ENCODE measurements at regions not wholly inside any gene's neighbourhood (a gene's known extent, or its start where the extent isn't known, plus 50 kb on each side); places are given as distances from the start of the nearest gene placed in this dataset.

DNA sequence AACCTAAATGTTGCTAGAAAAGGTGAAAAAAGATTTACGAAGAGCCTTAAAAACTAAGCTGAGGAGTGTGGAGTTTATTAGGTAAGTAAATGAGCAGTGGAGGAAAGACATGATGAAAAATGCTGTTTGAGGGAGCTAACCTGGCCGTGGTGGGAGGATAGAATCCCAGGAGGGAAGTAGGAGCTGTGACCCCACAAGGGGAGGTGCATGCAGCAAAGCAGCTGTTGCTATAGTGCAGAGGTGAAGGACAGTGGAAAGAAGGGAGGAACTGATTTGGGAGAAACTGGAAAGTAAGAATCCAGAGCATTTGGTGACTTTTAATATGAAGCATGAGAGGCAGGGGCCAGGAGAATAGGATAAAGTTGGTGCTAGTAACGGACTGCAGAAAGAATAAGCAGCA, 271.7 kb upstream of the ADGRL2 start:
- no peak overlapping the region for H2AK5ac ChIP-seq (ENCODE audit: low read depth, low read length)
- no peak overlapping the region for H4K91ac ChIP-seq (replicated peaks; ENCODE audit: insufficient read length, low read length)
- H3K27ac ChIP-seq (ENCODE audit: low read depth, low read length): no peak overlapping the region
- H3K4ac ChIP-seq (replicated peaks; ENCODE audit: insufficient read length, low read depth, low read length): no peak overlapping the region
- no peak overlapping the region for H2BK5ac ChIP-seq (ENCODE audit: low read depth, low read length)
- H3K23ac ChIP-seq (ENCODE audit: insufficient read length): no peak overlapping the region
- H3K79me2 ChIP-seq (ENCODE audit: control insufficient read depth in 1 of 2, insufficient read depth in 2 of 2, low read length in 2 of 2): no peaks in the 10 kb centered on the region
- no peak overlapping the region for H3K4me3 ChIP-seq (ENCODE audit: extremely low read depth in 1 of 4, insufficient read depth in 2 of 4, low read depth in 3 of 4, low read length in 4 of 4)
- no peak overlapping the region for H3K18ac ChIP-seq (ENCODE audit: extremely low read depth, low read length)
- no peak overlapping the region for H2BK15ac ChIP-seq (ENCODE audit: low read length)
- no peak overlapping the region for H4K5ac ChIP-seq (ENCODE audit: insufficient read length, low read depth, low read length)
- H3K9ac ChIP-seq (replicated peaks in 1 of 4; ENCODE audit: extremely low read depth in 1 of 4, low read depth in 3 of 4, low read length in 3 of 4): no peak overlapping the region
- no peak for DNase-seq (ENCODE audit: low read depth in 1 of 2, low spot score in 2 of 2)
- ChIA-PET CTCF (ENCODE audit: partially characterized antibody) (interaction anchor here (1.0 to 1.3 kb wide), 3 partner anchors 13 to 20 kb away, joined by 3 to 4 read pairs (median 3); no protein-coding TSS in a partner anchor), POLR2A (ENCODE audit: partially characterized antibody) (interaction anchor here (1.1 kb wide), 1 partner anchor 38 kb away, joined by 3 read pairs; no protein-coding TSS in a partner anchor)
- no peak overlapping the region for H2BK120ac ChIP-seq (replicated peaks; ENCODE audit: low read depth, low read length)
- H2BK12ac ChIP-seq (ENCODE audit: low read depth, low read length): no peak overlapping the region
- H3K23me2 ChIP-seq (ENCODE audit: low read depth, low read length): no peaks in the 10 kb centered on the region
- H3K56ac ChIP-seq (replicated peaks; ENCODE audit: insufficient read length, low read depth, low read length): no peak overlapping the region
- H2BK20ac ChIP-seq (ENCODE audit: low read length): no peak overlapping the region
- H3K4me2 ChIP-seq (ENCODE audit: insufficient read depth in 1 of 2, low read depth in 2 of 2, low read length in 2 of 2): no peak overlapping the region
- no peaks in the 10 kb centered on the region for H3K79me1 ChIP-seq (ENCODE audit: low read depth, low read length)
- WGBS, 2 experiments (ENCODE audit: extremely low coverage in 1 of 2, insufficient coverage in 1 of 2, insufficient read length in 1 of 2, insufficient replicate concordance in 2 of 2, low coverage in 1 of 2, low lambda C conversion rate in 2 of 2, missing lambda C conversion rate in 1 of 2): 69% methylated on average over 3 of the region's 3 CpGs; no CpG with 5 or more reads in 1 of the 2 experiments
- H3K4me1 ChIP-seq (replicated peaks in 1 of 4; ENCODE audit: control insufficient read depth in 3 of 4, insufficient read depth in 4 of 4, low read length in 3 of 4): no peaks in the 10 kb centered on the region
- H3K9me3 ChIP-seq (ENCODE audit: insufficient read depth in 2 of 2, low read depth in 1 of 2, low read length in 1 of 2): no peaks in the 10 kb centered on the region
- H3K14ac ChIP-seq (ENCODE audit: insufficient read length): no peak overlapping the region
- H4K20me1 ChIP-seq (replicated peaks in 1 of 2; ENCODE audit: control insufficient read depth in 1 of 2, insufficient read depth in 2 of 2, low read length in 2 of 2): no peaks in the 10 kb centered on the region
- no peaks in the 10 kb centered on the region for H3K27me3 ChIP-seq (replicated peaks in 1 of 4; ENCODE audit: control insufficient read depth in 3 of 4, extremely low read depth in 1 of 4, insufficient read depth in 3 of 4, low read length in 3 of 4)
- no peak overlapping the region for H4K8ac ChIP-seq (ENCODE audit: extremely low read depth, insufficient read depth, low read length)
- H3K36me3 ChIP-seq (ENCODE audit: control insufficient read depth in 2 of 4, insufficient read depth in 4 of 4, low read length in 3 of 4): no peaks in the 10 kb centered on the region
- no peak for FAIRE-seq
- peak overlapping the region; percentile 42; the same call in 1 of the 2 replicates for H2AFZ ChIP-seq (ENCODE audit: low read length)
- TF ChIP-seq, protein P1, sequence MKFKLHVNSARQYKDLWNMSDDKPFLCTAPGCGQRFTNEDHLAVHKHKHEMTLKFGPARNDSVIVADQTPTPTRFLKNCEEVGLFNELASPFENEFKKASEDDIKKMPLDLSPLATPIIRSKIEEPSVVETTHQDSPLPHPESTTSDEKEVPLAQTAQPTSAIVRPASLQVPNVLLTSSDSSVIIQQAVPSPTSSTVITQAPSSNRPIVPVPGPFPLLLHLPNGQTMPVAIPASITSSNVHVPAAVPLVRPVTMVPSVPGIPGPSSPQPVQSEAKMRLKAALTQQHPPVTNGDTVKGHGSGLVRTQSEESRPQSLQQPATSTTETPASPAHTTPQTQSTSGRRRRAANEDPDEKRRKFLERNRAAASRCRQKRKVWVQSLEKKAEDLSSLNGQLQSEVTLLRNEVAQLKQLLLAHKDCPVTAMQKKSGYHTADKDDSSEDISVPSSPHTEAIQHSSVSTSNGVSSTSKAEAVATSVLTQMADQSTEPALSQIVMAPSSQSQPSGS (IDR thresholded peaks at IDR 0.05; ENCODE audit: low read length): no peak
- TF ChIP-seq KDM4A (IDR thresholded peaks at IDR 0.05; ENCODE audit: low read depth, low read length, severe bottlenecking): no peak
- no peak for TF ChIP-seq SP1 (IDR thresholded peaks at IDR 0.05; ENCODE audit: low read depth, low read length)
- TF ChIP-seq, protein P2, sequence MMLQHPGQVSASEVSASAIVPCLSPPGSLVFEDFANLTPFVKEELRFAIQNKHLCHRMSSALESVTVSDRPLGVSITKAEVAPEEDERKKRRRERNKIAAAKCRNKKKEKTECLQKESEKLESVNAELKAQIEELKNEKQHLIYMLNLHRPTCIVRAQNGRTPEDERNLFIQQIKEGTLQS (IDR thresholded peaks at IDR 0.05; ENCODE audit: insufficient read depth, low read depth, low read length): no peak

Data from H1 (cell line).